OCI-LY7 (cell line): ENCODE measurements at regions not wholly inside any gene's neighbourhood (a gene's known extent, or its start where the extent isn't known, plus 50 kb on each side); places are given as distances from the start of the nearest gene placed in this dataset.

Experiments used
- BruUV-seq: library from RNA; stranded (reverse); fragments of 400-500 nt; replicated peaks from 2 replicates; lab custom pipeline; 2021; lab: Mats Ljungman, UMichigan
- CTCF ChIA-PET: fragments of 300-600 bp; sonication (Branson Sonifier 250); formaldehyde crosslinking; loops from one replicate; lab custom pipeline; 2022; ENCODE audit warnings: antibody characterized with exemption; ENCODE audit not compliant: unreplicated experiment; lab: Charles Lee
- POLR2A ChIA-PET: fragments of 300-600 bp; sonication (Branson Sonifier 250); formaldehyde crosslinking; loops from one replicate; lab custom pipeline; 2022; ENCODE audit warnings: antibody characterized with exemption; lab: Charles Lee
- DNase-seq: peaks from one replicate; pipeline ENCODE4 v3.0.0-alpha.2; 2015; ENCODE audit warnings: low spot score
- H2AFZ ChIP-seq: fragments of 200-600 bp; sonication (generic), shearing (Covaris generic); 2 replicates; pipeline ENCODE4 v1.6.1; 2014; ENCODE audit warnings: mild to moderate bottlenecking, antibody characterized with exemption, low read length, moderate library complexity
- H3K27ac ChIP-seq: fragments of 200-600 bp; sonication (generic); 2 replicates; pipeline ENCODE4 v1.5.1; 2014; ENCODE audit warnings: mixed run types, low read depth, mild to moderate bottlenecking, moderate library complexity, low read length, inconsistent platforms; ENCODE audit not compliant: poor library complexity, severe bottlenecking
- H3K36me3 ChIP-seq: fragments of 200-600 bp; sonication (generic); 2 replicates; pipeline ENCODE4 v1.6.1; 2014; ENCODE audit warnings: mild to moderate bottlenecking, antibody characterized with exemption, low read length, moderate library complexity, mixed read lengths; ENCODE audit not compliant: insufficient read depth
- H3K4me1 ChIP-seq: fragments of 200-600 bp; sonication (generic); 2 replicates; pipeline ENCODE4 v1.5.1; 2014; ENCODE audit warnings: mild to moderate bottlenecking, low read length; ENCODE audit not compliant: insufficient read depth, poor library complexity, severe bottlenecking
- H3K4me2 ChIP-seq: fragments of 200-600 bp; sonication (generic); 2 replicates; pipeline ENCODE4 v1.6.1; 2014; ENCODE audit warnings: mild to moderate bottlenecking, low read length
- H3K4me3 ChIP-seq: fragments of 200-600 bp; sonication (generic); 2 replicates; pipeline ENCODE4 v1.5.1; 2014; ENCODE audit warnings: mild to moderate bottlenecking, low read depth, low read length; ENCODE audit not compliant: poor library complexity, severe bottlenecking
- H3K79me2 ChIP-seq: fragments of 200-600 bp; sonication (generic); 2 replicates; pipeline ENCODE4 v1.6.1; 2016; ENCODE audit warnings: low read depth, mild to moderate bottlenecking, low read length, moderate library complexity, mixed read lengths; ENCODE audit not compliant: insufficient read depth
- H3K9me2 ChIP-seq: fragments of 200-600 bp; sonication (generic); 2 replicates; pipeline ENCODE4 v1.6.1; 2016; ENCODE audit warnings: mild to moderate bottlenecking, low read length, mixed read lengths; ENCODE audit not compliant: insufficient read depth
- H3K9me3 ChIP-seq: fragments of 200-600 bp; sonication (generic); 2 replicates; pipeline ENCODE4 v1.6.1; 2014; ENCODE audit warnings: mild to moderate bottlenecking, mixed run types, low read length, mixed read lengths
- H4K20me1 ChIP-seq: fragments of 200-600 bp; sonication (generic); 2 replicates; pipeline ENCODE4 v1.6.1; 2014; ENCODE audit warnings: mild to moderate bottlenecking, antibody characterized with exemption, low read length, moderate library complexity, mixed read lengths; ENCODE audit not compliant: insufficient read depth
- EZH2phosphoT487 ChIP-seq: fragments of 200-600 bp; sonication (generic); IDR thresholded peaks from 2 replicates; pipeline ENCODE4 v1.6.1; 2018; ENCODE audit warnings: low read depth, borderline replicate concordance, mild to moderate bottlenecking, mixed run types, antibody characterized with exemption, low read length, moderate library complexity, mixed read lengths
- intact Hi-C: fragments of 100-400 bp; cut with micrococcal nuclease; formaldehyde crosslinking; loops from one replicate; pipeline ENCODE4 v1.10.0; 2022; ENCODE audit not compliant: unreplicated experiment
- TF ChIP-seq, protein P1 (sequence below): fragments of 200-600 bp; sonication (generic); conservative IDR thresholded peaks from 2 replicates; pipeline ENCODE4 v1.5.1; 2014; ENCODE audit warnings: mild to moderate bottlenecking, antibody characterized with exemption, low read length, moderate library complexity, mixed read lengths

- no peaks in the 10 kb centered on the region for H4K20me1 ChIP-seq
- CTCF ChIA-PET: no interaction called here
- TF ChIP-seq, protein P1, sequence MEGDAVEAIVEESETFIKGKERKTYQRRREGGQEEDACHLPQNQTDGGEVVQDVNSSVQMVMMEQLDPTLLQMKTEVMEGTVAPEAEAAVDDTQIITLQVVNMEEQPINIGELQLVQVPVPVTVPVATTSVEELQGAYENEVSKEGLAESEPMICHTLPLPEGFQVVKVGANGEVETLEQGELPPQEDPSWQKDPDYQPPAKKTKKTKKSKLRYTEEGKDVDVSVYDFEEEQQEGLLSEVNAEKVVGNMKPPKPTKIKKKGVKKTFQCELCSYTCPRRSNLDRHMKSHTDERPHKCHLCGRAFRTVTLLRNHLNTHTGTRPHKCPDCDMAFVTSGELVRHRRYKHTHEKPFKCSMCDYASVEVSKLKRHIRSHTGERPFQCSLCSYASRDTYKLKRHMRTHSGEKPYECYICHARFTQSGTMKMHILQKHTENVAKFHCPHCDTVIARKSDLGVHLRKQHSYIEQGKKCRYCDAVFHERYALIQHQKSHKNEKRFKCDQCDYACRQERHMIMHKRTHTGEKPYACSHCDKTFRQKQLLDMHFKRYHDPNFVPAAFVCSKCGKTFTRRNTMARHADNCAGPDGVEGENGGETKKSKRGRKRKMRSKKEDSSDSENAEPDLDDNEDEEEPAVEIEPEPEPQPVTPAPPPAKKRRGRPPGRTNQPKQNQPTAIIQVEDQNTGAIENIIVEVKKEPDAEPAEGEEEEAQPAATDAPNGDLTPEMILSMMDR: no peak
- no peak for TF ChIP-seq EZH2phosphoT487
- H3K4me3 ChIP-seq: no peak overlapping the region
- H3K9me3 ChIP-seq: no peaks in the 10 kb centered on the region
- H3K4me1 ChIP-seq: no peaks in the 10 kb centered on the region
- no peaks in the 10 kb centered on the region for H3K79me2 ChIP-seq
- DNase-seq: no peak
- H3K9me2 ChIP-seq: no peaks in the 10 kb centered on the region
- no peak overlapping the region for H2AFZ ChIP-seq
- no TSS peak for BruUV-seq
- intact Hi-C loops: no loop called here
- POLR2A ChIA-PET: interaction anchor here (0.6 kb wide), 1 partner anchor 16 kb away, joined by 3 read pairs; no protein-coding TSS in a partner anchor
- no peak overlapping the region for H3K27ac ChIP-seq
- no peak overlapping the region for H3K4me2 ChIP-seq
- H3K36me3 ChIP-seq: no peaks in the 10 kb centered on the region
These were observed 62.4 kb upstream of the RAB4A start for GRCh38 chr1:229208481-229208880.

DNA sequence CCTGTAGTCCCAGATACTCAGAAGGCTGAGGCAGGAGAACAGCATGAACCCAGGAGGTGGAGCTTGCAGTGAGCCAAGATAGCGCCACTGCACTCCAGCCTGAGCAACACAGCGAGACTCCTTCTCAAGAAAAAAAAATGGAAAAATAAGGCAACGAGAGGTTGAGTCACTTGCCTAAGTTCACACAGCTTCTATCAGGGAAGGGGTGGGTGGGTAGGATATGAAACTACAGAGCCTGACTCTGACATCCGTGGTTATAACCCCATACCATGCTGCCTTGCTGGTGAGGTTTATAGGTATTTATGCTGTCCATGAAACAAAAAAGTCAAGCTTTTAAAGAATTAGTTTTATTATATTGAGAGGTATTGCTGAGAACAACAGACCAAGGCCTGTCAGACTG is 61.5 kb upstream of the RAB4A start:
- CTCF ChIA-PET: no interaction called here
- no peak for TF ChIP-seq EZH2phosphoT487
- TF ChIP-seq, protein P1: no peak
- Histone ChIP-seq H3K9me3 (no peaks in the 10 kb centered on the region), H2AFZ (no peak overlapping the region), H3K27ac (no peak overlapping the region), H4K20me1 (no peaks in the 10 kb centered on the region), H3K36me3 (no peaks in the 10 kb centered on the region), H3K4me2 (no peak overlapping the region), H3K9me2 (no peaks in the 10 kb centered on the region), H3K4me3 (no peak overlapping the region), H3K4me1 (no peaks in the 10 kb centered on the region), H3K79me2 (no peaks in the 10 kb centered on the region)
- DNase-seq: no peak
- POLR2A ChIA-PET: interaction anchor here (0.7 kb wide), 1 partner anchor 291 kb away, joined by 3 read pairs; no protein-coding TSS in a partner anchor
- BruUV-seq: no TSS peak
- intact Hi-C loops: no loop called here

GRCh38 chr1:229209816-229210215 is 61.1 kb upstream of the RAB4A start:
- H3K4me3 ChIP-seq: no peak overlapping the region
- no peaks in the 10 kb centered on the region for H4K20me1 ChIP-seq
- POLR2A ChIA-PET: interaction anchor here (0.7 kb wide), 1 partner anchor 291 kb away, joined by 3 read pairs; no protein-coding TSS in a partner anchor

More at GRCh38 chr1:229209816-229210215, 61.1 kb upstream of the RAB4A start:
- Histone ChIP-seq H2AFZ (no peak overlapping the region), H3K36me3 (no peaks in the 10 kb centered on the region), H3K9me2 (no peaks in the 10 kb centered on the region), H3K79me2 (no peaks in the 10 kb centered on the region), H3K4me1 (no peaks in the 10 kb centered on the region), H3K4me2 (no peak overlapping the region), H3K27ac (no peak overlapping the region), H3K9me3 (no peaks in the 10 kb centered on the region)
- TF ChIP-seq EZH2phosphoT487: no peak
- TF ChIP-seq, protein P1: no peak
- BruUV-seq: no TSS peak
- DNase-seq: no peak
- CTCF ChIA-PET: no interaction called here
- intact Hi-C loops: no loop called here
